ENCODE measurements at regions not wholly inside any gene's neighbourhood (a gene's known extent, or its start where the extent isn't known, plus 50 kb on each side); places are given as distances from the start of the nearest gene placed in this dataset.
A peak's percentile ranks its signal among the peaks of the same experiment; 100 is the strongest.

DNA sequence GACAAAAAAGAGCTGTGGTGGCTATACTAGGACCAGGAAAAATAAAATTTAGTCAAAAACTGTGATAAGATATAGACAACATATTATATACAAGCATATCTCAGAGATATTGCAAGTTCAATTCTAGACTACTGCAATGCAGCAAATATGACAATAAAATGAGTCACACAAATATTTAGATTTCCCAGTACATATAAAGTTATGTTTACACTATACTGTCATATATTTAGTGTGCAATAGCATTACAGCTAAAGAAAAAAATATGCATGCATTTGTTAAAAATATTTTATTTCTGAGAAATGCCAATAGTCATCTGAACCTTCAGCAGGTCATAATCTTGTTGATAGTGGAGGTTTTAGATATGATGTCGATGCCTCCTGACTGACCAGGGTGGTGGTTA is 72.1 kb downstream of the AKR1C4 start:
- no peaks in the 10 kb centered on the region for H3K4me1 ChIP-seq (ENCODE audit: insufficient read depth, low read length)
- no peaks in the 10 kb centered on the region for H3K27me3 ChIP-seq (ENCODE audit: insufficient read depth, low read length, poor library complexity, severe bottlenecking)
- no peak overlapping the region for H3K27ac ChIP-seq (ENCODE audit: low read depth, low read length)
- no peaks in the 10 kb centered on the region for H3K36me3 ChIP-seq (ENCODE audit: insufficient read depth, low read length)
- peaks cover 5 to 13% (median 7%) of the 10 kb centered on the region in 3 donors for H3K4me1 Mint-ChIP-seq
- H3K27me3 Mint-ChIP-seq = peaks cover 0 to 3% of the 10 kb centered on the region in 2 donors
- CTCF ChIA-PET = no interaction called here
- H3K9me3 Mint-ChIP-seq = peaks cover 2 to 18% (median 10%) of the 10 kb centered on the region in 5 donors
- no peak overlapping the region for H3K4me3 Mint-ChIP-seq
- H3K4me3 ChIP-seq (ENCODE audit: low read length) = no peak overlapping the region
- peaks cover 5 to 18% (median 9%) of the 10 kb centered on the region in 3 donors for H3K36me3 Mint-ChIP-seq
- no peaks in the 10 kb centered on the region for H3K9me3 ChIP-seq (ENCODE audit: low read length)
- POLR2A ChIA-PET = no interaction called here
- no peak for DNase-seq
- H3K27ac Mint-ChIP-seq = no peak overlapping the region

- no peaks in the 10 kb centered on the region for H3K9me3 ChIP-seq (ENCODE audit: low read length)
- H3K9me3 Mint-ChIP-seq = peaks cover 2 to 13% (median 8%) of the 10 kb centered on the region in 5 donors
- H3K4me3 ChIP-seq (ENCODE audit: low read length) = no peak overlapping the region
- no peaks in the 10 kb centered on the region for H3K4me1 ChIP-seq (ENCODE audit: insufficient read depth, low read length)
- peak overlapping the region in 1 of 8 donors; percentile 56 for H3K27ac Mint-ChIP-seq
- CTCF ChIA-PET = no interaction called here
- peaks cover 0 to 3% of the 10 kb centered on the region in 2 donors for H3K27me3 Mint-ChIP-seq
- H3K36me3 ChIP-seq (ENCODE audit: insufficient read depth, low read length) = no peaks in the 10 kb centered on the region
- no peak overlapping the region for H3K4me3 Mint-ChIP-seq
- no peak overlapping the region for H3K27ac ChIP-seq (ENCODE audit: low read depth, low read length)
- H3K4me1 Mint-ChIP-seq = peaks cover 5 to 13% (median 7%) of the 10 kb centered on the region in 3 donors
- no peaks in the 10 kb centered on the region for H3K27me3 ChIP-seq (ENCODE audit: insufficient read depth, low read length, poor library complexity, severe bottlenecking)
- no peak for DNase-seq
- POLR2A ChIA-PET = no interaction called here
- peaks cover 8 to 18% (median 10%) of the 10 kb centered on the region in 3 donors for H3K36me3 Mint-ChIP-seq
Observed at GRCh38 chr10:5269791-5270190, 73.2 kb downstream of the AKR1C4 start.

GRCh38 chr10:5271526-5271925 is 74.9 kb downstream of the AKR1C4 start:
- Mint-ChIP-seq H3K9me3 (peaks cover 0 to 5% (median 3%) of the 10 kb centered on the region in 5 donors), H3K36me3 (peaks cover 9 to 11% (median 11%) of the 10 kb centered on the region in 3 donors), H3K27ac (peak overlapping the region in 1 of 8 donors; percentile 38), H3K4me3 (no peak overlapping the region), H3K4me1 (peaks cover 5 to 13% (median 7%) of the 10 kb centered on the region in 3 donors), H3K27me3 (peaks cover 0 to 3% of the 10 kb centered on the region in 2 donors)
- Histone ChIP-seq H3K27me3 (ENCODE audit: insufficient read depth, low read length, poor library complexity, severe bottlenecking) (no peaks in the 10 kb centered on the region), H3K4me1 (ENCODE audit: insufficient read depth, low read length) (no peaks in the 10 kb centered on the region), H3K9me3 (ENCODE audit: low read length) (no peaks in the 10 kb centered on the region), H3K27ac (ENCODE audit: low read depth, low read length) (no peak overlapping the region), H3K36me3 (ENCODE audit: insufficient read depth, low read length) (no peaks in the 10 kb centered on the region), H3K4me3 (ENCODE audit: low read length) (no peak overlapping the region)
- CTCF ChIA-PET = no interaction called here
- no peak for DNase-seq
- POLR2A ChIA-PET = no interaction called here

GRCh38 chr10:5272065-5272803 is 75.6 kb downstream of the AKR1C4 start:
- Histone ChIP-seq H3K4me1 (ENCODE audit: insufficient read depth, low read length) (no peaks in the 10 kb centered on the region), H3K27ac (ENCODE audit: low read depth, low read length) (no peak overlapping the region), H3K4me3 (ENCODE audit: low read length) (no peak overlapping the region), H3K36me3 (ENCODE audit: insufficient read depth, low read length) (no peaks in the 10 kb centered on the region), H3K27me3 (ENCODE audit: insufficient read depth, low read length, poor library complexity, severe bottlenecking) (no peaks in the 10 kb centered on the region), H3K9me3 (ENCODE audit: low read length) (no peaks in the 10 kb centered on the region)
- H3K27ac Mint-ChIP-seq = no peak overlapping the region
- H3K36me3 Mint-ChIP-seq = peaks cover 7 to 13% (median 11%) of the 10 kb centered on the region in 3 donors
- no peak overlapping the region for H3K4me3 Mint-ChIP-seq
- ChIA-PET POLR2A (no interaction called here), CTCF (no interaction called here)
- H3K27me3 Mint-ChIP-seq = no peaks in the 10 kb centered on the region
- no peaks in the 10 kb centered on the region for H3K9me3 Mint-ChIP-seq
- no peak for DNase-seq
- H3K4me1 Mint-ChIP-seq = peaks cover 5 to 13% (median 7%) of the 10 kb centered on the region in 3 donors

DNA sequence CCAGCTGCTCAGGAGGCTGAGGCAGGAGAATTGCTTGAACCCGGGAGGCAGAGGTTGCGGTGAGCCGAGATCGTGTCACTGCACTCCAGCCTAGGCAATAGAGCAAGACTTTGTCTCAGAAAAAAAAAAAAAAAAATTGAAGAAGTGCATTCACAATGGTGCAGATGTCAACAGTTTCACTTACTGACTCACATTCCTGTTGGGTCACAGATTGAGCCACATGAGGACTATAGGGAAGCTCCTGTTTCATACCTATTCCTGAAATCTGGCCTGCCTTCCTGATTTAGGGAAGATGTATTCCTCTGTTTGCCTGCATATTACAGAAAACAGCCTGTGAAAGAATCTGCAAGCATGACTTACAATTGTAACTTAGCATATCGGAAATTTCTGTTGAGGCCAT is 78.2 kb downstream of the AKR1C4 start:
- ChIA-PET CTCF (no interaction called here), POLR2A (no interaction called here)
- Histone ChIP-seq H3K4me1 (ENCODE audit: insufficient read depth, low read length) (no peaks in the 10 kb centered on the region), H3K27me3 (ENCODE audit: insufficient read depth, low read length, poor library complexity, severe bottlenecking) (no peaks in the 10 kb centered on the region), H3K36me3 (ENCODE audit: insufficient read depth, low read length) (no peaks in the 10 kb centered on the region), H3K27ac (ENCODE audit: low read depth, low read length) (no peak overlapping the region), H3K4me3 (ENCODE audit: low read length) (no peak overlapping the region), H3K9me3 (ENCODE audit: low read length) (no peaks in the 10 kb centered on the region)
- DNase-seq = no peak
- Mint-ChIP-seq H3K27me3 (peaks cover 0 to 3% of the 10 kb centered on the region in 2 donors), H3K27ac (no peak overlapping the region), H3K4me1 (peaks cover 5 to 13% (median 7%) of the 10 kb centered on the region in 3 donors), H3K36me3 (peaks cover 11 to 19% (median 13%) of the 10 kb centered on the region in 3 donors), H3K4me3 (no peak overlapping the region), H3K9me3 (peaks cover 0 to 2% (median 0%) of the 10 kb centered on the region in 5 donors)

DNA sequence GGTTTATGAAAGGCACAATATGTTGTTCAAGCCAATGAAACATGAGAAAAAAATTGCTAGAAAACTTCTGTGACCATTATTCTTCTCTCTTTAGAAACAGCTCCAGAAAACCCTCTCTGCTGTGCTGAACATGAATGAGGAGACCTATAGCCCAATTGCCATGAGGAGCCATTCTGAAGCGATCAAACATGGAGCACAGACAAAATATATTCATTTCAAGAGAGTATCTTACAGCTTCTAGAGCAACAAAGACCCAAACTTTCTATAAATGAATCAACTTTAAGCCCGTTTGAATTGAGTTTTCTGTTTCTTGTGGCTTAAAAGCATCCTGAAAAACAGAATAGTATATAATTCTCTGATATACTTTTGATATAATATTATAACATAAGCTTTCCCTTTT is 83.4 kb upstream of the UCN3 start:
- Histone ChIP-seq H3K27me3 (ENCODE audit: insufficient read depth, low read length, poor library complexity, severe bottlenecking) (no peaks in the 10 kb centered on the region), H3K4me3 (ENCODE audit: low read length) (no peak overlapping the region), H3K36me3 (ENCODE audit: insufficient read depth, low read length) (no peaks in the 10 kb centered on the region), H3K27ac (ENCODE audit: low read depth, low read length) (no peak overlapping the region), H3K4me1 (ENCODE audit: insufficient read depth, low read length) (peaks cover 14% of the 10 kb centered on the region), H3K9me3 (ENCODE audit: low read length) (no peaks in the 10 kb centered on the region)
- no peak overlapping the region for H3K27ac Mint-ChIP-seq
- ChIA-PET POLR2A (no interaction called here), CTCF (no interaction called here)
- H3K36me3 Mint-ChIP-seq = peaks cover 4 to 18% (median 7%) of the 10 kb centered on the region in 3 donors
- H3K4me1 Mint-ChIP-seq = peaks cover 11 to 14% (median 13%) of the 10 kb centered on the region in 3 donors
- H3K4me3 Mint-ChIP-seq = no peak overlapping the region
- no peak for DNase-seq
- peaks cover 0 to 13% of the 10 kb centered on the region in 2 donors for H3K27me3 Mint-ChIP-seq
- H3K9me3 Mint-ChIP-seq = peaks cover 0 to 2% (median 0%) of the 10 kb centered on the region in 5 donors

GRCh38 chr10:5282137-5282536 is 82.6 kb upstream of the UCN3 start:
- ChIA-PET POLR2A (interaction anchor here (1.3 kb wide), 1 partner anchor 10 kb away, joined by 3 read pairs; no protein-coding TSS in a partner anchor), CTCF (interaction anchor here (0.6 kb wide), 1 partner anchor 1705 kb away, joined by 3 read pairs; no protein-coding TSS in a partner anchor)
- H3K36me3 ChIP-seq (ENCODE audit: insufficient read depth, low read length) = no peaks in the 10 kb centered on the region
- peaks cover 14% of the 10 kb centered on the region for H3K4me1 ChIP-seq (ENCODE audit: insufficient read depth, low read length)
- no peaks in the 10 kb centered on the region for H3K27me3 ChIP-seq (ENCODE audit: insufficient read depth, low read length, poor library complexity, severe bottlenecking)
- H3K27me3 Mint-ChIP-seq = peaks cover 2 to 21% of the 10 kb centered on the region in 2 donors
- H3K4me1 Mint-ChIP-seq = peaks cover 11 to 14% (median 13%) of the 10 kb centered on the region in 3 donors
- H3K9me3 ChIP-seq (ENCODE audit: low read length) = no peaks in the 10 kb centered on the region
- H3K4me3 ChIP-seq (ENCODE audit: low read length) = no peak overlapping the region
- H3K27ac Mint-ChIP-seq = peak overlapping the region in 1 of 8 donors; percentile 8
- peaks cover 0 to 2% (median 0%) of the 10 kb centered on the region in 5 donors for H3K9me3 Mint-ChIP-seq
- H3K27ac ChIP-seq (ENCODE audit: low read depth, low read length) = no peak overlapping the region
- peaks cover 2 to 10% (median 4%) of the 10 kb centered on the region in 3 donors for H3K36me3 Mint-ChIP-seq
- H3K4me3 Mint-ChIP-seq = no peak overlapping the region
- DNase-seq = no peak

All from CD8-positive, alpha-beta memory T cell (primary cell).